OCI-LY3 (cell line): ENCODE measurements at regions not wholly inside any gene's neighbourhood (a gene's known extent, or its start where the extent isn't known, plus 50 kb on each side); places are given as distances from the start of the nearest gene placed in this dataset.

Source experiments
- EZH2phosphoT487 ChIP-seq: fragments of 200-600 bp; shearing (Covaris generic); IDR thresholded peaks from 2 replicates; pipeline ENCODE4 v1.6.1; 2018; ENCODE audit warnings: antibody characterized with exemption, mixed run types, low read depth
- TF ChIP-seq, protein P1 (sequence below): fragments of 200-600, 300-600 bp; sonication (generic); IDR thresholded peaks from 2 replicates; pipeline ENCODE4 v1.5.1; 2014; ENCODE audit warnings: antibody characterized with exemption, low read length, low read depth

- no peak for TF ChIP-seq EZH2phosphoT487
- TF ChIP-seq, protein P1, sequence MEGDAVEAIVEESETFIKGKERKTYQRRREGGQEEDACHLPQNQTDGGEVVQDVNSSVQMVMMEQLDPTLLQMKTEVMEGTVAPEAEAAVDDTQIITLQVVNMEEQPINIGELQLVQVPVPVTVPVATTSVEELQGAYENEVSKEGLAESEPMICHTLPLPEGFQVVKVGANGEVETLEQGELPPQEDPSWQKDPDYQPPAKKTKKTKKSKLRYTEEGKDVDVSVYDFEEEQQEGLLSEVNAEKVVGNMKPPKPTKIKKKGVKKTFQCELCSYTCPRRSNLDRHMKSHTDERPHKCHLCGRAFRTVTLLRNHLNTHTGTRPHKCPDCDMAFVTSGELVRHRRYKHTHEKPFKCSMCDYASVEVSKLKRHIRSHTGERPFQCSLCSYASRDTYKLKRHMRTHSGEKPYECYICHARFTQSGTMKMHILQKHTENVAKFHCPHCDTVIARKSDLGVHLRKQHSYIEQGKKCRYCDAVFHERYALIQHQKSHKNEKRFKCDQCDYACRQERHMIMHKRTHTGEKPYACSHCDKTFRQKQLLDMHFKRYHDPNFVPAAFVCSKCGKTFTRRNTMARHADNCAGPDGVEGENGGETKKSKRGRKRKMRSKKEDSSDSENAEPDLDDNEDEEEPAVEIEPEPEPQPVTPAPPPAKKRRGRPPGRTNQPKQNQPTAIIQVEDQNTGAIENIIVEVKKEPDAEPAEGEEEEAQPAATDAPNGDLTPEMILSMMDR: no peak
These were observed 182.1 kb upstream of the CARD18 start for GRCh38 chr11:105321696-105322095.
